ENCODE measurements at regions not wholly inside any gene's neighbourhood (a gene's known extent, or its start where the extent isn't known, plus 50 kb on each side); places are given as distances from the start of the nearest gene placed in this dataset.

DNA sequence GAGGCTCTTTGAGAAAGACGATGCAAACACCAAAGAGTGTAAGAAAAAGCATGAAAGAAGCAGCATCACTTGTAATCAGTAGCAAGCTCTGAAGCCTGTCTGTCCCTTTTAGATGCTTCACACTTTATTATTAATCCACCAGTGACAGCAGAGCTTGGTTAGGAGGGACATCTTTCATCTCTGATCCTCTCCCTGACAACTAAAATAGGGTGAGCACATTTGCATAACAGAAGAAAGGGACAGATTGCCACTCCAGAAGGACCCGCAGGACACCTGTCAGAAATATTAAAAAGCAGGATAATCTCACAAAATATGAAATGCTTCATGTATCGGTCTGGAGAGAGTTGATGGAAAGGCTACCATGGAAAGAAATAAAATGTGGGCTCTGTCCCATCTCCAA lies 71.4 kb upstream of the MAP1B start:
- Histone ChIP-seq H3K27me3 (replicated peaks; ENCODE audit: control insufficient read depth, insufficient read depth, low read length) (no peaks in the 10 kb centered on the region), H3K9me3 (no peaks in the 10 kb centered on the region), H3K4me1 (no peaks in the 10 kb centered on the region), H3K36me3 (ENCODE audit: control insufficient read depth, insufficient read depth, low read length) (no peaks in the 10 kb centered on the region), H3K4me3 (ENCODE audit: low read depth, low read length) (no peak overlapping the region)
- POLR2A ChIA-PET = no interaction called here
- TF ChIP-seq, protein P1, sequence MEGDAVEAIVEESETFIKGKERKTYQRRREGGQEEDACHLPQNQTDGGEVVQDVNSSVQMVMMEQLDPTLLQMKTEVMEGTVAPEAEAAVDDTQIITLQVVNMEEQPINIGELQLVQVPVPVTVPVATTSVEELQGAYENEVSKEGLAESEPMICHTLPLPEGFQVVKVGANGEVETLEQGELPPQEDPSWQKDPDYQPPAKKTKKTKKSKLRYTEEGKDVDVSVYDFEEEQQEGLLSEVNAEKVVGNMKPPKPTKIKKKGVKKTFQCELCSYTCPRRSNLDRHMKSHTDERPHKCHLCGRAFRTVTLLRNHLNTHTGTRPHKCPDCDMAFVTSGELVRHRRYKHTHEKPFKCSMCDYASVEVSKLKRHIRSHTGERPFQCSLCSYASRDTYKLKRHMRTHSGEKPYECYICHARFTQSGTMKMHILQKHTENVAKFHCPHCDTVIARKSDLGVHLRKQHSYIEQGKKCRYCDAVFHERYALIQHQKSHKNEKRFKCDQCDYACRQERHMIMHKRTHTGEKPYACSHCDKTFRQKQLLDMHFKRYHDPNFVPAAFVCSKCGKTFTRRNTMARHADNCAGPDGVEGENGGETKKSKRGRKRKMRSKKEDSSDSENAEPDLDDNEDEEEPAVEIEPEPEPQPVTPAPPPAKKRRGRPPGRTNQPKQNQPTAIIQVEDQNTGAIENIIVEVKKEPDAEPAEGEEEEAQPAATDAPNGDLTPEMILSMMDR (IDR thresholded peaks at IDR 0.05; ENCODE audit: insufficient read depth in 1 of 2, low read depth in 1 of 2, low read length in 1 of 2, severe bottlenecking in 1 of 2, unreplicated experiment in 1 of 2) = no peak
- no peak overlapping the region for H3K27ac Mint-ChIP-seq (ENCODE audit: unreplicated experiment)
- no peaks in the 10 kb centered on the region for H3K36me3 Mint-ChIP-seq (ENCODE audit: insufficient read depth, unreplicated experiment)
- H3K4me1 Mint-ChIP-seq (ENCODE audit: low read depth, unreplicated experiment) = no peaks in the 10 kb centered on the region
- H3K4me3 Mint-ChIP-seq (ENCODE audit: unreplicated experiment) = no peak overlapping the region
- no peaks in the 10 kb centered on the region for H3K9me3 Mint-ChIP-seq (ENCODE audit: unreplicated experiment)
- no peak for DNase-seq
- intact Hi-C loops (cut with micrococcal nuclease; ENCODE audit: unreplicated experiment) = no loop called here
- CTCF ChIA-PET = no interaction called here
- BruUV-seq (replicated peaks) = no TSS peak
- H3K27me3 Mint-ChIP-seq (ENCODE audit: insufficient read depth, unreplicated experiment) = peaks cover 30% of the 10 kb centered on the region

DNA sequence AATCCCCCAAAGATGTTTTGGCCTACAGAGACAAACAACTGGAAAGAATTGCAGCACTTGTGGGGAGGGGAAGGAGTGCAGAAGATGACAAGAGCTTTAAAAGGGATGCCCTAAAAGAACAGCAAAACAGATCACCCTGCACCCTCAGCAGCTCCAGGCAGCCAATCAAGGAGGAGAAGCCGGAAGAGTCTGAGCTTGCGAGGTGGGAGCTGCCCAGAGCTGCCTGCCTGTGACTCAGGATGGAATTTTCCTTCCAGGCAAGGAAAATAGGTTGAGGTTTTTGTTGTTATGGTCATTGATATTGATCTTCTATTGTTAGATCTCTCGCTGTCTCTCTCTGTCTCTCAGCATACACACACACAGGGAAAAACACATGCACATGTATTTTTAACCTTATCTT lies 70.3 kb upstream of the MAP1B start:
- Mint-ChIP-seq H3K36me3 (ENCODE audit: insufficient read depth, unreplicated experiment) (no peaks in the 10 kb centered on the region), H3K9me3 (ENCODE audit: unreplicated experiment) (no peaks in the 10 kb centered on the region), H3K27ac (ENCODE audit: unreplicated experiment) (no peak overlapping the region), H3K27me3 (ENCODE audit: insufficient read depth, unreplicated experiment) (peaks cover 27% of the 10 kb centered on the region), H3K4me1 (ENCODE audit: low read depth, unreplicated experiment) (no peaks in the 10 kb centered on the region), H3K4me3 (ENCODE audit: unreplicated experiment) (no peak overlapping the region)
- BruUV-seq (replicated peaks) = no TSS peak
- no peaks in the 10 kb centered on the region for H3K9me3 ChIP-seq
- H3K27me3 ChIP-seq (replicated peaks; ENCODE audit: control insufficient read depth, insufficient read depth, low read length) = no peaks in the 10 kb centered on the region
- CTCF ChIA-PET = no interaction called here
- no peak overlapping the region for H3K4me3 ChIP-seq (ENCODE audit: low read depth, low read length)
- no peaks in the 10 kb centered on the region for H3K4me1 ChIP-seq
- H3K36me3 ChIP-seq (ENCODE audit: control insufficient read depth, insufficient read depth, low read length) = no peaks in the 10 kb centered on the region
- POLR2A ChIA-PET = no interaction called here
- TF ChIP-seq, protein P1 (IDR thresholded peaks at IDR 0.05; ENCODE audit: insufficient read depth in 1 of 2, low read depth in 1 of 2, low read length in 1 of 2, severe bottlenecking in 1 of 2, unreplicated experiment in 1 of 2) = no peak
- no peak for DNase-seq
- intact Hi-C loops (cut with micrococcal nuclease; ENCODE audit: unreplicated experiment) = no loop called here

DNA sequence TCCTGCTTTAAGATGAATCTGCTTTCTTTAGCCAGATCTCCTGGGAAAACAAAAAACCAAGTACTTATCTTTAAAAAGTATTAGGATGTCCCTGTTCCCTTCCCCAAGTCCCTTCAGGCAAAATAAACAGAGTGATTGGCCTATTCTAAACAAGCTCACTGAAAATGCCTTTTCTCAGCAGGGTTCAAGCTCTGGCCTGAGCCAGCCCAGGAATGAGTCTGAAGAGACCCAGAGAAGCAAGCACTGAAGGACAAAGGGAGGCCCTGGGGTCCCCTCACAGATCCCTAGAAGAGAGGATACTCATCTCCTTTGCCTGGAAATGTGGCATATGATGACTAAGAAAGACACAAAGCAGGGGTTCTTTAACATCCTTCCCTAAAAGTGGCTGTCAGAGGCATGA lies 66.8 kb upstream of the MAP1B start:
- Mint-ChIP-seq H3K27ac (ENCODE audit: unreplicated experiment) (no peak overlapping the region), H3K9me3 (ENCODE audit: unreplicated experiment) (no peaks in the 10 kb centered on the region), H3K27me3 (ENCODE audit: insufficient read depth, unreplicated experiment) (peaks cover 23% of the 10 kb centered on the region), H3K36me3 (ENCODE audit: insufficient read depth, unreplicated experiment) (no peaks in the 10 kb centered on the region), H3K4me1 (ENCODE audit: low read depth, unreplicated experiment) (no peaks in the 10 kb centered on the region), H3K4me3 (ENCODE audit: unreplicated experiment) (no peak overlapping the region)
- Histone ChIP-seq H3K4me1 (no peaks in the 10 kb centered on the region), H3K4me3 (ENCODE audit: low read depth, low read length) (no peak overlapping the region), H3K9me3 (no peaks in the 10 kb centered on the region), H3K27me3 (replicated peaks; ENCODE audit: control insufficient read depth, insufficient read depth, low read length) (no peaks in the 10 kb centered on the region), H3K36me3 (ENCODE audit: control insufficient read depth, insufficient read depth, low read length) (no peaks in the 10 kb centered on the region)
- intact Hi-C loops (cut with micrococcal nuclease; ENCODE audit: unreplicated experiment) = no loop called here
- no TSS peak for BruUV-seq (replicated peaks)
- DNase-seq = no peak
- TF ChIP-seq, protein P1 (IDR thresholded peaks at IDR 0.05; ENCODE audit: insufficient read depth in 1 of 2, low read depth in 1 of 2, low read length in 1 of 2, severe bottlenecking in 1 of 2, unreplicated experiment in 1 of 2) = no peak
- POLR2A ChIA-PET = no interaction called here
- CTCF ChIA-PET = no interaction called here
